ENCODE measurements at regions not wholly inside any gene's neighbourhood (a gene's known extent, or its start where the extent isn't known, plus 50 kb on each side); places are given as distances from the start of the nearest gene placed in this dataset.

- H3K9me3 ChIP-seq: no peaks in the 10 kb centered on the region
- no peaks in the 10 kb centered on the region for H3K36me3 ChIP-seq
- intact Hi-C loops (cut with DNase I): no loop called here
- ATAC-seq: no peak
- no peak for FAIRE-seq
- no peak overlapping the region for H3K27ac ChIP-seq
- no peak for TF ChIP-seq CTCF (IDR thresholded peaks at IDR 0.05)
- no peaks in the 10 kb centered on the region for H3K27me3 ChIP-seq
- no peaks in the 10 kb centered on the region for H3K4me1 ChIP-seq
- no peak for DNase-seq
- no peak overlapping the region for H3K4me3 ChIP-seq
- WGBS, 2 donors: 43 to 96% methylated on average over 1 of the region's 1 CpG
Observed at GRCh38 chr13:75936791-75937190, 300.7 kb downstream of the LMO7 start.

GRCh38 chr13:75935805-75936204 is 299.7 kb downstream of the LMO7 start:
- 90 to 95% methylated on average over 2 of the region's 2 CpGs for WGBS, 2 donors
- no peak overlapping the region for H3K4me3 ChIP-seq
- H3K27ac ChIP-seq: no peak overlapping the region
- ATAC-seq: no peak
- no peak for DNase-seq
- H3K27me3 ChIP-seq: no peaks in the 10 kb centered on the region
- no peaks in the 10 kb centered on the region for H3K9me3 ChIP-seq
- no peak for TF ChIP-seq CTCF (IDR thresholded peaks at IDR 0.05)
- FAIRE-seq: no peak
- no peaks in the 10 kb centered on the region for H3K4me1 ChIP-seq
- H3K36me3 ChIP-seq: no peaks in the 10 kb centered on the region
- intact Hi-C loops (cut with DNase I): no loop called here

- intact Hi-C loops (cut with DNase I): no loop called here
- WGBS, 2 donors: 31 to 50% methylated on average over 1 of the region's 1 CpG
- Histone ChIP-seq H3K4me3 (no peak overlapping the region), H3K9me3 (no peaks in the 10 kb centered on the region), H3K36me3 (no peaks in the 10 kb centered on the region), H3K27ac (no peak overlapping the region), H3K4me1 (no peaks in the 10 kb centered on the region), H3K27me3 (no peaks in the 10 kb centered on the region)
- no peak for DNase-seq
- no peak for FAIRE-seq
- TF ChIP-seq CTCF (IDR thresholded peaks at IDR 0.05): no peak
- no peak for ATAC-seq
Observed at GRCh38 chr13:75934889-75935288, 298.8 kb downstream of the LMO7 start.

- H3K27ac ChIP-seq: no peak overlapping the region
- no peaks in the 10 kb centered on the region for H3K9me3 ChIP-seq
- FAIRE-seq: no peak
- H3K36me3 ChIP-seq: no peaks in the 10 kb centered on the region
- no peak for TF ChIP-seq CTCF (IDR thresholded peaks at IDR 0.05)
- no peaks in the 10 kb centered on the region for H3K27me3 ChIP-seq
- intact Hi-C loops (cut with DNase I): no loop called here
- H3K4me3 ChIP-seq: no peak overlapping the region
- DNase-seq: no peak
- no peak for ATAC-seq
- no peaks in the 10 kb centered on the region for H3K4me1 ChIP-seq
- WGBS, 2 donors: 65 to 81% methylated on average over 4 of the region's 4 CpGs
Observed at GRCh38 chr13:75932636-75933035, 296.5 kb downstream of the LMO7 start.

GRCh38 chr13:75931116-75931515 is 295.0 kb downstream of the LMO7 start:
- intact Hi-C loops (cut with DNase I): no loop called here
- no peak for TF ChIP-seq CTCF (IDR thresholded peaks at IDR 0.05)
- no peaks in the 10 kb centered on the region for H3K4me1 ChIP-seq
- DNase-seq (no peak), ATAC-seq (no peak), FAIRE-seq (no peak)
- H3K9me3 ChIP-seq: no peaks in the 10 kb centered on the region
- no peak overlapping the region for H3K27ac ChIP-seq
- no peaks in the 10 kb centered on the region for H3K27me3 ChIP-seq
- H3K4me3 ChIP-seq: no peak overlapping the region
- no peaks in the 10 kb centered on the region for H3K36me3 ChIP-seq
- WGBS, 2 donors: 80 to 93% methylated on average over 1 of the region's 1 CpG
